CD14-positive monocyte (primary cell): ENCODE measurements at regions not wholly inside any gene's neighbourhood (a gene's known extent, or its start where the extent isn't known, plus 50 kb on each side); places are given as distances from the start of the nearest gene placed in this dataset.

Source experiments
- DNase-seq, 3 donors: peaks; one replicate each; pipeline ENCODE4 v3.0.0-alpha.2; 2011 to 2022
- H2AFZ ChIP-seq: 2 replicates; pipeline ENCODE4 v1.6.0; 2012; ENCODE audit warnings: mild to moderate bottlenecking, low read depth, low read length, inconsistent platforms; ENCODE audit not compliant: insufficient read depth, poor library complexity, severe bottlenecking
- H3K27ac ChIP-seq, 2 donors: 1 replicate in 1 of 2; 2 replicates in 1 of 2; pipeline ENCODE4 v1.5.1; 2012 to 2013; ENCODE audit warnings: low read length in 2 of 2, control low read depth in 1 of 2, inconsistent platforms in 1 of 2, low read depth in 1 of 2, mild to moderate bottlenecking in 1 of 2
- H3K27me3 ChIP-seq, 2 donors: one replicate each; pipeline versions ENCODE4 v1.6.0 to v1.6.1; 2011 to 2013; ENCODE audit warnings: low read length in 2 of 2; ENCODE audit not compliant: control insufficient read depth in 2 of 2, insufficient read depth in 2 of 2
- H3K36me3 ChIP-seq, 2 donors: replicated peaks in 1 of 2; 1 replicate in 1 of 2; 2 replicates in 1 of 2; pipeline versions ENCODE4 v1.5.1 to v1.6.1; 2012 to 2013; ENCODE audit warnings: low read length in 2 of 2, control low read depth in 1 of 2, inconsistent platforms in 1 of 2, mild to moderate bottlenecking in 1 of 2; ENCODE audit not compliant: insufficient read depth in 2 of 2, control insufficient read depth in 1 of 2
- H3K4me1 ChIP-seq, 2 donors: 1 replicate in 1 of 2; 2 replicates in 1 of 2; pipeline versions ENCODE4 v1.5.1 to v1.6.1; 2012 to 2013; ENCODE audit warnings: low read length in 2 of 2, control low read depth in 1 of 2, inconsistent platforms in 1 of 2, mild to moderate bottlenecking in 1 of 2, moderate library complexity in 1 of 2; ENCODE audit not compliant: insufficient read depth in 2 of 2, control insufficient read depth in 1 of 2
- H3K4me2 ChIP-seq: replicated peaks from 2 replicates; pipeline ENCODE3; 2012; ENCODE audit warnings: low read length, moderate library complexity, mild to moderate bottlenecking; ENCODE audit not compliant: poor library complexity, severe bottlenecking; ENCODE audit errors: extremely low read depth
- H3K4me3 ChIP-seq, 3 experiments: fragments of 200-600 bp in 1 of 3; sonication (generic) in 1 of 3; replicated peaks in 1 of 3; 1 replicate in 2 of 3; 2 replicates in 1 of 3; pipeline ENCODE4 v1.5.1; 2011 to 2013; ENCODE audit warnings: low read length in 3 of 3, mild to moderate bottlenecking in 3 of 3, control low read depth in 2 of 3, low read depth in 2 of 3, inconsistent platforms in 1 of 3, moderate library complexity in 1 of 3
- H3K79me2 ChIP-seq: 2 replicates; pipeline ENCODE4 v1.6.0; 2012; ENCODE audit warnings: mild to moderate bottlenecking, control low read depth, inconsistent platforms, low read length, moderate library complexity; ENCODE audit not compliant: insufficient read depth
- H3K9ac ChIP-seq: 2 replicates; pipeline ENCODE4 v1.6.0; 2017; ENCODE audit warnings: low read length, mild to moderate bottlenecking; ENCODE audit not compliant: insufficient read depth, poor library complexity, severe bottlenecking
- H3K9me3 ChIP-seq, 2 donors: replicated peaks in 1 of 2; 1 replicate in 1 of 2; 2 replicates in 1 of 2; pipeline versions ENCODE4 v1.5.1 to v1.6.1; 2012 to 2013; ENCODE audit warnings: low read length in 2 of 2, control low read depth in 1 of 2; ENCODE audit not compliant: control insufficient read depth in 1 of 2, insufficient read depth in 1 of 2
- H4K20me1 ChIP-seq: 2 replicates; pipeline ENCODE4 v1.6.0; 2012; ENCODE audit warnings: mild to moderate bottlenecking, low read length, control low read depth, moderate library complexity; ENCODE audit not compliant: insufficient read depth
- H3K27ac Mint-ChIP-seq, 7 donors: one replicate each; pipeline ENCODE4 v1.8.0; 2020; ENCODE audit warnings: mild to moderate bottlenecking in 7 of 7, mixed read lengths in 7 of 7, moderate library complexity in 6 of 7, inconsistent platforms in 2 of 7
- H3K27me3 Mint-ChIP-seq, 3 donors: one replicate each; pipeline ENCODE4 v1.8.0; 2021 to 2022; ENCODE audit warnings: low read depth in 3 of 3, mild to moderate bottlenecking in 3 of 3, mixed read lengths in 3 of 3, moderate library complexity in 3 of 3, inconsistent platforms in 1 of 3
- H3K36me3 Mint-ChIP-seq, 2 donors: one replicate each; pipeline ENCODE4 v1.8.0; 2020; ENCODE audit warnings: mixed read lengths in 2 of 2, inconsistent platforms in 1 of 2, mild to moderate bottlenecking in 1 of 2
- H3K4me1 Mint-ChIP-seq: one replicate; pipeline ENCODE4 v1.8.0; 2020; ENCODE audit warnings: mild to moderate bottlenecking, mixed read lengths
- H3K4me3 Mint-ChIP-seq, 2 donors: one replicate each; pipeline ENCODE4 v1.8.0; 2020; ENCODE audit warnings: mild to moderate bottlenecking in 2 of 2, mixed read lengths in 2 of 2, moderate library complexity in 1 of 2
- H3K9me3 Mint-ChIP-seq, 7 donors: one replicate each; pipeline ENCODE4 v1.8.0; 2020 to 2022; ENCODE audit warnings: mixed read lengths in 7 of 7, mild to moderate bottlenecking in 6 of 7, moderate library complexity in 6 of 7, inconsistent platforms in 2 of 7
- CTCF ChIP-seq: fragments of 200-600 bp; IDR thresholded peaks from one replicate; pipeline ENCODE4 v1.8.0; 2022; ENCODE audit warnings: antibody characterized with exemption, mild to moderate bottlenecking
- WGBS: methylation state at CpG from one replicate; pipeline ENCODE4 v1.1.5; 2013; ENCODE audit warnings: missing lambda C conversion rate; ENCODE audit not compliant: insufficient coverage; 5-methylcytosine and 5-hydroxymethylcytosine counted together
- intact Hi-C, 2 donors: fragments of 100-400 bp; cut with micrococcal nuclease; formaldehyde crosslinking; loops; one replicate each; pipeline versions ENCODE4 v1.15.0 to v1.15.1; 2023

GRCh38 chr20:43809206-43809819, 82.5 kb upstream of the GTSF1L start:
- DNase-seq = no peak
- no peak overlapping the region for H3K27ac ChIP-seq
- no peak overlapping the region for H2AFZ ChIP-seq
- H4K20me1 ChIP-seq = no peaks in the 10 kb centered on the region
- H3K27me3 ChIP-seq = no peaks in the 10 kb centered on the region
- H3K36me3 Mint-ChIP-seq = no peaks in the 10 kb centered on the region
- no peak overlapping the region for H3K4me3 Mint-ChIP-seq
- no peak overlapping the region for H3K4me3 ChIP-seq
- H3K79me2 ChIP-seq = no peaks in the 10 kb centered on the region
- peaks cover 28 to 29% of the 10 kb centered on the region in 2 donors for H3K9me3 ChIP-seq
- WGBS = no CpG with 5 or more reads among the region's 4 CpGs
- no peak for TF ChIP-seq CTCF
- no peaks in the 10 kb centered on the region for H3K4me1 ChIP-seq
- H3K9me3 Mint-ChIP-seq = peaks cover 14 to 49% (median 46%) of the 10 kb centered on the region in 7 donors
- intact Hi-C loops = no loop called here
- H3K4me2 ChIP-seq = no peak overlapping the region
- H3K27ac Mint-ChIP-seq = no peak overlapping the region
- peaks cover 2 to 9% (median 3%) of the 10 kb centered on the region in 3 donors for H3K27me3 Mint-ChIP-seq
- no peaks in the 10 kb centered on the region for H3K4me1 Mint-ChIP-seq
- H3K36me3 ChIP-seq = no peaks in the 10 kb centered on the region
- no peak overlapping the region for H3K9ac ChIP-seq

- peaks cover 4% of the 10 kb centered on the region for H3K4me1 Mint-ChIP-seq
- no peak for DNase-seq
- Histone ChIP-seq H3K27me3 (no peaks in the 10 kb centered on the region), H3K4me1 (no peaks in the 10 kb centered on the region), H3K36me3 (no peaks in the 10 kb centered on the region), H4K20me1 (no peaks in the 10 kb centered on the region), H2AFZ (no peak overlapping the region), H3K9me3 (peaks cover 12 to 13% of the 10 kb centered on the region in 2 donors), H3K4me3 (no peak overlapping the region), H3K9ac (no peak overlapping the region), H3K27ac (no peak overlapping the region), H3K79me2 (no peaks in the 10 kb centered on the region), H3K4me2 (no peak overlapping the region)
- WGBS = 100% methylated on average over 1 of the region's 5 CpGs
- no peak overlapping the region for H3K27ac Mint-ChIP-seq
- peaks cover 12 to 31% (median 28%) of the 10 kb centered on the region in 7 donors for H3K9me3 Mint-ChIP-seq
- no peak overlapping the region for H3K4me3 Mint-ChIP-seq
- H3K27me3 Mint-ChIP-seq = peaks cover 0 to 12% (median 5%) of the 10 kb centered on the region in 3 donors
- H3K36me3 Mint-ChIP-seq = no peaks in the 10 kb centered on the region
- intact Hi-C loops = no loop called here
- TF ChIP-seq CTCF = no peak
These were observed 78.0 kb upstream of the GTSF1L start for GRCh38 chr20:43804781-43805180.
